ENCODE measurements at regions not wholly inside any gene's neighbourhood (a gene's known extent, or its start where the extent isn't known, plus 50 kb on each side); places are given as distances from the start of the nearest gene placed in this dataset.

- TF ChIP-seq CTCF (conservative IDR thresholded peaks at IDR 0.05; ENCODE audit: low read length) (no peak), EZH2phosphoT487 (IDR thresholded peaks at IDR 0.05; ENCODE audit: borderline replicate concordance) (no peak)
Measured at GRCh38 chr11:87840786-87841185, 334.5 kb downstream of the RAB38 start.
